ENCODE measurements at regions not wholly inside any gene's neighbourhood (a gene's known extent, or its start where the extent isn't known, plus 50 kb on each side); places are given as distances from the start of the nearest gene placed in this dataset.

- no peak for TF ChIP-seq CTCF (IDR thresholded peaks at IDR 0.05; ENCODE audit: insufficient read depth, low read length, poor library complexity, severe bottlenecking)
- no peak for DNase-seq (ENCODE audit: low read depth)
- Histone ChIP-seq H3K27me3 (ENCODE audit: control insufficient read depth, insufficient read depth, low read length) (no peaks in the 10 kb centered on the region), H3K36me3 (ENCODE audit: control insufficient read depth, insufficient read depth, low read length) (no peaks in the 10 kb centered on the region), H3K4me3 (ENCODE audit: low read depth, low read length) (no peak overlapping the region)
These were observed 49.9 kb upstream of the LINGO1 start for GRCh38 chr15:77682564-77682963.
